IPS-15b (cell line): ENCODE measurements at regions not wholly inside any gene's neighbourhood (a gene's known extent, or its start where the extent isn't known, plus 50 kb on each side); places are given as distances from the start of the nearest gene placed in this dataset.

ENCODE experiments used
- H3K27me3 ChIP-seq: one replicate; pipeline ENCODE4 v1.6.1; 2013; ENCODE audit warnings: low read length; ENCODE audit not compliant: control insufficient read depth, insufficient read depth
- H3K36me3 ChIP-seq: one replicate; pipeline ENCODE4 v1.6.1; 2013; ENCODE audit warnings: low read length; ENCODE audit not compliant: control insufficient read depth, insufficient read depth
- H3K4me1 ChIP-seq: one replicate; pipeline ENCODE4 v1.6.1; 2013; ENCODE audit warnings: mild to moderate bottlenecking, low read length; ENCODE audit not compliant: control insufficient read depth, insufficient read depth
- H3K4me3 ChIP-seq: one replicate; pipeline ENCODE4 v1.5.1; 2013; ENCODE audit warnings: low read depth, low read length
- H3K9ac ChIP-seq: one replicate; pipeline ENCODE4 v1.6.1; 2013; ENCODE audit warnings: low read depth, mild to moderate bottlenecking, low read length
- H3K9me3 ChIP-seq: one replicate; pipeline ENCODE4 v1.6.1; 2013; ENCODE audit warnings: mild to moderate bottlenecking, low read length; ENCODE audit not compliant: control insufficient read depth, insufficient read depth

DNA sequence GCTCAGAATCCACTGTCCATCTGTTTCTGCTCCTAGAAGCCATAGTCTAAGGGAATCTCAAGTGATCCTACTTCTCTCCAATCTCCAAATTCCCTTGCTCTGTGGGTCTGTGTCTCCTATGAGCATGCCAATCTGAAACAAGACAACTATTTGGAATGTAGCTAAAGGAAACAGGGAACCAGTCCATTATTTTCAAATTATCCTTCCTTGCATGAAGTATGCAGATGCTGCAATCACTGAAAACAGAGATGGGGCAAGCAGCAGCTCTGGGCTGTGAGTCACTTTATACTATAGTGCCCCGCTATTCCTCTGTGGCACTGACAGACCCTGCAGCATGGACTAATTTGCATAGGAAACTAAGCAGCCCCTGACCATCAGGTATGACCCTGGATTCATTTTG, 76.9 kb upstream of the PRSS58 start:
- no peak overlapping the region for H3K4me3 ChIP-seq
- no peaks in the 10 kb centered on the region for H3K9me3 ChIP-seq
- no peak overlapping the region for H3K9ac ChIP-seq
- H3K36me3 ChIP-seq, result no peaks in the 10 kb centered on the region
- no peaks in the 10 kb centered on the region for H3K4me1 ChIP-seq
- no peaks in the 10 kb centered on the region for H3K27me3 ChIP-seq

DNA sequence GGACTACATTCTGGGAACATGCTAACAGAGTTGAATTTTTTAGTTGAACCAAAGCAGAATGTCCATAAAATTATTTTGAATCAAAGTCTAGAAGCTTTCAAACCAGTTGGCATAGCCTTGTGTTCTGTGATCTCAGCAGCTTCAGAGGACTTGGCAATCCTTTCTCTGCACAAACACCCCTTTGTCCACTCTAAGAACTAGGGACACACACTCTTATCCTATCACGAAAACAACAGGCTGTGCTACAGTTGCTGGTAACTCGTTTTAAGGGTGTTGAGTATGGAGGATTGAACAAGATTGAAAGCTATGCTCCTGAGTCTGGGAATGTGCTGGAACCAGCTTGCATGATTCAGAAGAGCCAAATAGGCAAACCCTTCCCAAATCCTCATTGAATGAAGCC, 76.4 kb upstream of the PRSS58 start:
- Histone ChIP-seq H3K36me3 (no peaks in the 10 kb centered on the region), H3K9me3 (no peaks in the 10 kb centered on the region), H3K27me3 (no peaks in the 10 kb centered on the region), H3K9ac (no peak overlapping the region), H3K4me3 (no peak overlapping the region), H3K4me1 (no peaks in the 10 kb centered on the region)

DNA sequence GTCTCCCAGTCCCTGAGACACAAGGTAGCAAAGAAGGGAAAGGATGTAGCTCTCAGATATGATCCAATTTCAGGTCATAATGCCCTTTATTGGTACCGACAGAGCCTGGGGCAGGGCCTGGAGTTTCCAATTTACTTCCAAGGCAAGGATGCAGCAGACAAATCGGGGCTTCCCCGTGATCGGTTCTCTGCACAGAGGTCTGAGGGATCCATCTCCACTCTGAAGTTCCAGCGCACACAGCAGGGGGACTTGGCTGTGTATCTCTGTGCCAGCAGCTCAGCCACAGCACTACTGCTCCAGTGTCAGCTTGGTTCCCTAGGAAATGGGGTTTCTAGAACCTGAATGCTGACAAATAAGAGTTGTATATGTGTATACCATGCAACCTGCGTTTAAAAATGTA, 74.6 kb upstream of the PRSS58 start:
- H3K9ac ChIP-seq, result no peak overlapping the region
- H3K27me3 ChIP-seq, result no peaks in the 10 kb centered on the region
- no peaks in the 10 kb centered on the region for H3K9me3 ChIP-seq
- no peak overlapping the region for H3K4me3 ChIP-seq
- H3K36me3 ChIP-seq, result no peaks in the 10 kb centered on the region
- no peaks in the 10 kb centered on the region for H3K4me1 ChIP-seq

DNA sequence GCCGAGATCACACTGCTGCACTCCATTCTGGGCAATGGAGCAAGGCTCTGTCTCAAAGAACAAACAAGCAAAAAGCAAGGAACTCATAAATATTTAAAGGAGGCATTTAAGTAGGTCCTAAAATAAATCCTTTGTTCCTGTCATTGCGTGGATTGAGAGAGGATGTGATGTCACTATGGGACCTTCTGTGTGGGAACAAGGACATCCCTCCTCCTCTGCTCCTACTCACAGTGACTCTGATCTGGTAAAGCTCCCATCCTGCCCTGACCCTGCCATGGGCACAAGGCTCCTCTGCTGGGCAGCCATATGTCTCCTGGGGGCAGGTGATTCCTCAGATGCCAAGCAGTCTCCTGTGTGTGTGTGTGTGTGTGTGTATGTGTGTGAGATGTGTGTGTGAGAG, 74.1 kb upstream of the PRSS58 start:
- H3K27me3 ChIP-seq, result no peaks in the 10 kb centered on the region
- H3K36me3 ChIP-seq, result no peaks in the 10 kb centered on the region

DNA sequence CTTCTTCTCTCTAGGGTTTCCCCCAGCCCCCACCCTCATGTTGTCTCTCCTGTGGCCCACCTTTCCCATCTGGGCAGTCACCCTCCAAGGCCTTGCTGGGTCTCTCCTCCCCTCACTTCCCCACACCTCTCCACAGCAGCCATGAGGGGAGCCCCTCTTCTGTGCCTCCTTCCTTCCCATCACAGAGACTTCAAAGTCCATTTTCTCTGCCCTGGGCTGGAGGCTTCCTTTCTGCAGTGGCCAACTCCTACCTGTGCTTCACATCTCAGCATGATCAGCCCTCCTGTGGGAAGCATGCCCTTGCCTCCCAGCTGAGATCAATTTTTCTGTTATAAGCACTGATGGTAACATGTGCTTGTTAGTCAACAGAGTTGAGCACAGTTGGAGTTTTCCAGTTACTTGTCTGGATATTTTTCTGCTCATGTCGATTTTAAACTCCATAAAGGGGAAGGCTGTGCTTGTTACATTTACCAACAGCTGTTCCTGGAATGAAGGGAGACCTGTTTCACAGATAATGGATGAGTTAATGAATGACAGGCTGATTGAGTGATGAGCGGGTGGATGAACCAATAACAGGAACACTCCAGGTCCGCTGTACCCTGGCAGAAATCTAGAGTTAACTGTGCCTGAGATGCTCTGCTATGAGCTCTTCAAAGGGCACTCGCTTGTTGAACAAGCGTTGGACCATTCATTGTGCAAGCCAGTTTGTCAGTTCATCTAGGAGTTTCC, 71.4 kb upstream of the PRSS58 start:
- no peak overlapping the region for H3K9ac ChIP-seq
- no peaks in the 10 kb centered on the region for H3K27me3 ChIP-seq
- H3K9me3 ChIP-seq, result no peaks in the 10 kb centered on the region
- H3K4me1 ChIP-seq, result no peaks in the 10 kb centered on the region
- no peak overlapping the region for H3K4me3 ChIP-seq
- no peaks in the 10 kb centered on the region for H3K36me3 ChIP-seq

More for the DNA sequence above, 74.1 kb upstream of the PRSS58 start:
- no peak overlapping the region for H3K9ac ChIP-seq
- H3K4me3 ChIP-seq, result no peak overlapping the region
- no peaks in the 10 kb centered on the region for H3K4me1 ChIP-seq
- no peaks in the 10 kb centered on the region for H3K9me3 ChIP-seq

DNA sequence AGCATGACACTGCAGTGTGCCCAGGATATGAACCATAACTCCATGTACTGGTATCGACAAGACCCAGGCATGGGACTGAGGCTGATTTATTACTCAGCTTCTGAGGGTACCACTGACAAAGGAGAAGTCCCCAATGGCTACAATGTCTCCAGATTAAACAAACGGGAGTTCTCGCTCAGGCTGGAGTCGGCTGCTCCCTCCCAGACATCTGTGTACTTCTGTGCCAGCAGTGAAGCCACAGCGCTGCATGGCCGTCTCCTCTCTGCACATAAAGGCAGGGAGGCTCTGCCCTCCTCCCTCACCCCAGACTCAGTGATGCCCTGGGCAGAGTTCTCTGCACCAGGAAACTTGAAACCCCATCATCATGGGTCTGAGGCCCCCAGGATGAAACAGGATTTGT, 70.7 kb upstream of the PRSS58 start:
- no peaks in the 10 kb centered on the region for H3K9me3 ChIP-seq
- H3K4me1 ChIP-seq, result no peaks in the 10 kb centered on the region
- no peak overlapping the region for H3K4me3 ChIP-seq
- H3K9ac ChIP-seq, result no peak overlapping the region
- H3K27me3 ChIP-seq, result no peaks in the 10 kb centered on the region
- no peaks in the 10 kb centered on the region for H3K36me3 ChIP-seq

DNA sequence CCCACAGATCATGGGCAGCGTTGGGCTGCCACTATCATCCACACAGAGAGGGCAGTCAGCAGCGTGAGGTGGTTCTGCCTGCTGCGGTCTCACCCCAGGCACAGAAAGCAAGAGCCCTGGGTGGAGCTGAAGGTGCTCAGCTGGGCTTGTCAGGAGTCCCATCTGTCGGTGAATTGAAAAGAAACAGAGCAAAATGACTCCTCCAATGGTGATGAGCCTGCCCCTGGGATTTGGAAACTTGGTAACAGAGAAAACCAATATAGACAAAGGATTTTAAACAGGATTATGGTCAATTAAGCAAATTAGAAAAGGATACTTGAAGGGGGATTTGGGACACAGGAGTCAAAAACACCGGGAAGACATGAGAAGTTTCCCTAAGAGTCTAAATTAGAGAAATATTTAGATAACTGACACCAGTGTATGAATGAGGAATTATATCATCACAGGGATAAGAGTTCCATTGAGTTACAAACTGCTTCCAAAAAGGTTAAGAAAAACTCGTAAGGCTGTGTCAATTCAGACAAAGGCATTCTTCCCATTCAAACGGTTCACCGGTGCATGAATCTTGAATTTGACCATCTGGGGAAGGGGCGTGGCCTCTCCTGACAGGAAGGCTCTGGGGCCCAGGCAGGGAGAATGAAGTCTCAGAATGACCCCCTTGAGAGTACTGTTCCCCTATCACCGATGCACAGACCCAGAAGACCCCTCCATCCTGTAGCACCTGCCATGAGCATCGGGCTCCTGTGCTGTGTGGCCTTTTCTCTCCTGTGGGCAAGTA, 70.0 kb upstream of the PRSS58 start:
- no peaks in the 10 kb centered on the region for H3K9me3 ChIP-seq
- no peaks in the 10 kb centered on the region for H3K4me1 ChIP-seq
- H3K9ac ChIP-seq, result no peak overlapping the region
- H3K4me3 ChIP-seq, result no peak overlapping the region
- H3K36me3 ChIP-seq, result no peaks in the 10 kb centered on the region
- no peaks in the 10 kb centered on the region for H3K27me3 ChIP-seq

DNA sequence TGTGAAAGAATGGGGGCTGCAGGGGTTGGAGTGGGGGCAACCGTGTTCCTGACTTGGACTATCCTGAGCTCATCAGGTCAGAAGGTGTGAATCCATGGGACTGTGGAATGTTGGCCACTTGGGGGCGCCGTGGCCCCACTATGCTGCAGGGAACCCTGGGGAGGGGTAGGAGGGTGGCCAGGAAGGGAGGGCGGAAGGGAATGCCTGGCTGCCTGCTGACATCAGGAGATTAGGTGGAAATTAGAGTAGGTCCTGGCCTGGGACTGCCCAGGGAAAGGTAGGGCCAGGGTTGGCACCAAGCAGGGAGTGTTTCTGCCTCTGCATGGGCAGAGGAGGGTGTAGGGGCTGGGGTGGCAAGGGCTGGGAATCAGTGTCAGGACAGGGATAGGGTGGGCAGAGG, 65.8 kb upstream of the PRSS58 start:
- H3K4me3 ChIP-seq, result no peak overlapping the region
- H3K4me1 ChIP-seq, result peaks cover 3% of the 10 kb centered on the region
- H3K27me3 ChIP-seq, result no peaks in the 10 kb centered on the region
- no peak overlapping the region for H3K9ac ChIP-seq
- H3K36me3 ChIP-seq, result no peaks in the 10 kb centered on the region
- no peaks in the 10 kb centered on the region for H3K9me3 ChIP-seq

DNA sequence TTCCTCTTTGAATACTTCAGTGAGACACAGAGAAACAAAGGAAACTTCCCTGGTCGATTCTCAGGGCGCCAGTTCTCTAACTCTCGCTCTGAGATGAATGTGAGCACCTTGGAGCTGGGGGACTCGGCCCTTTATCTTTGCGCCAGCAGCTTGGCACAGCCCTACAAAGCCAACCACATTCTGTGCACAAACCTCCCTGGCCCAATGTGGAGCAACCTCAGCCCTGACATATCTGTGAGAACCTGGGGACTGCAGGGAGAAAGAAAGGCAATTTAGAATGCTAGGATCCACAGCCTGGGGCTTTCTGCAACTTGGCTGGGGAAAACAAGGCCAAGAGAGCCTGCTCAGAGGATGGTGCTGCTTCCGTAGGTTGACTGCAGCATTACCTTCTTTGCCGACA, 63.5 kb upstream of the PRSS58 start:
- no peak overlapping the region for H3K9ac ChIP-seq
- no peaks in the 10 kb centered on the region for H3K9me3 ChIP-seq
- no peak overlapping the region for H3K4me3 ChIP-seq
- no peaks in the 10 kb centered on the region for H3K36me3 ChIP-seq
- H3K4me1 ChIP-seq, result peaks cover 3% of the 10 kb centered on the region
- H3K27me3 ChIP-seq, result no peaks in the 10 kb centered on the region

DNA sequence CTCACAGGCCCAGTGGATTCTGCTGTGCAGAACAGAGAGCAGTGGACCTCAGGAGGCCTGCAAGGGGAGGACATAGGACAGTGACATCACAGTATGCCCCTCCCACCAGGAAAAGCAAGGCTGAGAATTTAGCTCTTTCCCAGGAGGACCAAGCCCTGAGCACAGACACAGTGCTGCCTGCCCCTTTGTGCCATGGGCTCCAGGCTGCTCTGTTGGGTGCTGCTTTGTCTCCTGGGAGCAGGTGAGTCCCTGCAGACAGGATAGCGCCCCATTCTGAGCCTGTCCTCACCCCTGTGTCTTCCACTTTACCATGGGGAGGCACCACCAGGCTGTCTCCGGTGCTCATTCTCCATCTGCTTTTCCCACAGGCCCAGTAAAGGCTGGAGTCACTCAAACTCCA, 63.0 kb upstream of the PRSS58 start:
- Histone ChIP-seq H3K36me3 (no peaks in the 10 kb centered on the region), H3K4me3 (no peak overlapping the region), H3K9ac (no peak overlapping the region), H3K9me3 (no peaks in the 10 kb centered on the region), H3K27me3 (no peaks in the 10 kb centered on the region), H3K4me1 (peaks cover 3% of the 10 kb centered on the region)

DNA sequence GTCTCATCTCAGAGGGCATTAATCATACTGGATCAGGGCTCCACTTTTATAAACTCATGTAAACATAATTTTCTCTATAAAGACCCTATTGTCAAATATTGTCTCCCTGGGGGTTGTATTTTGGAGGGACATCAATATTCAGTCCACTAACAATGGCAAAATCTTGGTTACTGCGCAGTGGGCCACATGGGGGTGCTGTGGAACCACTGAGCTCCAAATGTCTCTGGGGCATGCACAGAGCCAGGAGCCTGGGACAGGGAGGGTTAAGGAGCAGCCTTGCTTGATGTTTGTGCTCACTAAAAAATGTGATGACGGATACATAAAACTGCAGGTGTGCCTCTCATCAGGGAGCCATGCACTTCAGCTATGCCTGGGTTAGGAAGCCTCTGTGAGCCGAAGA, 62.1 kb upstream of the PRSS58 start:
- no peaks in the 10 kb centered on the region for H3K9me3 ChIP-seq
- no peak overlapping the region for H3K9ac ChIP-seq
- no peak overlapping the region for H3K4me3 ChIP-seq
- H3K4me1 ChIP-seq, result peaks cover 3% of the 10 kb centered on the region
- no peaks in the 10 kb centered on the region for H3K27me3 ChIP-seq
- H3K36me3 ChIP-seq, result no peaks in the 10 kb centered on the region

DNA sequence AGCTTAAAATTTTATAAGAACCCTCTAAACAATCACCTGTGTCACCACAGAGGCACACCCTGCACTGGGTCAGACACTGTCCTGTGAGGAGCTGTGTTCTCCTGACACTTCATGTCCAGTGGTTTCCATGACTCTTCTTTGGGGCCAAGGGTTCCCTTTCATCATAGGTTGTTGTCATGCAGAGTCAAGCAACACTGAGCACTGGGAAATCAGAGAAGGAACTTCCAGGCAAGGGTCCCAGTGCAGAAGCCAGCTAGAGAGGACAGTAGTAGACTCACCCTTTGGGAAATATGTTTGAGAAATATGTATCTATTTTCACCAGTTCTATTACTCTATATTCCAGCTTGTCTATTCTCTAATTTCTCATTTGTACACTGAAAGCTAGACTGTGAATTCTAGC, 56.4 kb upstream of the PRSS58 start:
- H3K27me3 ChIP-seq, result no peaks in the 10 kb centered on the region

More for the DNA sequence above, 56.4 kb upstream of the PRSS58 start:
- Histone ChIP-seq H3K36me3 (no peaks in the 10 kb centered on the region), H3K9me3 (no peaks in the 10 kb centered on the region), H3K4me3 (no peak overlapping the region), H3K9ac (peak overlapping the region; percentile 24), H3K4me1 (no peaks in the 10 kb centered on the region)
